GM12878 (cell line): ENCODE measurements at regions not wholly inside any gene's neighbourhood (a gene's known extent, or its start where the extent isn't known, plus 50 kb on each side); places are given as distances from the start of the nearest gene placed in this dataset.

Experiments
- ATAC-seq: fragments of 200-7000 bp; cut with Tn5 transposase; 3 replicates; pipeline ENCODE4 v1.9.1; 2020; ENCODE audit warnings: mild to moderate bottlenecking, moderate library complexity
- BruUV-seq: library from RNA; stranded (reverse); fragments of 400-500 nt; replicated peaks from 2 replicates; lab custom pipeline; 2021; lab: Mats Ljungman, UMichigan
- CTCF ChIA-PET: fragments of 300-600 bp; sonication (Branson Sonifier 250); formaldehyde crosslinking; extraction: SDS; loops from one replicate; lab custom pipeline; 2021; ENCODE audit warnings: inconsistent platforms; lab: Yijun Ruan, JAX
- POLR2A ChIA-PET: fragments of 350-600 bp; formaldehyde crosslinking; extraction: SDS; loops from one replicate; lab custom pipeline; 2021; ENCODE audit warnings: inconsistent platforms; lab: Charles Lee
- RAD21 ChIA-PET: fragments of 300-600 bp; sonication (Branson Sonifier 250); formaldehyde crosslinking; loops from one replicate; lab custom pipeline; 2023; ENCODE audit warnings: antibody characterized with exemption; ENCODE audit not compliant: unreplicated experiment; lab: Charles Lee
- SMC1A ChIA-PET: fragments of 300-600 bp; sonication (Branson Sonifier 250); formaldehyde crosslinking; loops from one replicate; lab custom pipeline; 2023; ENCODE audit not compliant: unreplicated experiment, uncharacterized antibody; lab: Charles Lee
- DNase-seq: peaks from one replicate; pipeline ENCODE4 v3.0.0-alpha.2; 2011; ENCODE audit warnings: low read depth, low spot score
- FAIRE-seq: peaks from 3 replicates; lab custom pipeline; 2011; peaks lifted over from hg19 to GRCh38; lab: Jason Lieb, UNC
- H2AFZ ChIP-seq: 2 replicates; pipeline ENCODE4 v1.6.0; 2011; ENCODE audit warnings: low read depth, low read length, control low read depth; ENCODE audit not compliant: control insufficient read depth
- H3K27ac ChIP-seq: 2 replicates; pipeline ENCODE4 v1.5.1; 2011; ENCODE audit warnings: control low read depth; ENCODE audit not compliant: control insufficient read depth, insufficient read depth
- H3K27me3 ChIP-seq, 2 experiments: replicated peaks in 1 of 2; 2 replicates each; pipeline versions ENCODE4 v1.6.0 to v1.6.1; 2011; ENCODE audit warnings: low read length in 1 of 2; ENCODE audit not compliant: control insufficient read depth in 2 of 2, insufficient read depth in 2 of 2
- H3K36me3 ChIP-seq, 2 experiments: 2 replicates each; pipeline ENCODE4 v1.5.1; 2011; ENCODE audit warnings: low read length in 1 of 2; ENCODE audit not compliant: control insufficient read depth in 2 of 2, insufficient read depth in 2 of 2
- H3K4me1 ChIP-seq: 2 replicates; pipeline ENCODE4 v1.6.1; 2011; ENCODE audit warnings: mild to moderate bottlenecking, low read length, moderate library complexity, mixed read lengths; ENCODE audit not compliant: control insufficient read depth, insufficient read depth
- H3K4me2 ChIP-seq: 2 replicates; pipeline ENCODE4 v1.6.0; 2011; ENCODE audit warnings: control low read depth; ENCODE audit not compliant: control insufficient read depth, insufficient read depth
- H3K4me3 ChIP-seq: fragments of 200-600 bp; sonication (generic); 2 replicates; pipeline ENCODE4 v1.5.1; 2016
- H3K79me2 ChIP-seq: 2 replicates; pipeline ENCODE4 v1.6.0; 2011; ENCODE audit warnings: low read length; ENCODE audit not compliant: control insufficient read depth, insufficient read depth
- H3K9ac ChIP-seq: 2 replicates; pipeline ENCODE4 v1.8.0; 2011; ENCODE audit warnings: low read length, control low read depth, mixed read lengths; ENCODE audit not compliant: control insufficient read depth, insufficient read depth
- H3K9me3 ChIP-seq: replicated peaks from 3 replicates; pipeline ENCODE4 v1.5.1; 2011; ENCODE audit warnings: mild to moderate bottlenecking, low read length; ENCODE audit not compliant: control insufficient read depth, insufficient read depth
- H4K20me1 ChIP-seq: 2 replicates; pipeline ENCODE4 v1.6.0; 2011; ENCODE audit not compliant: control insufficient read depth, insufficient read depth
- EZH2 ChIP-seq: IDR thresholded peaks from 2 replicates; pipeline ENCODE4 v1.6.1; 2012; ENCODE audit warnings: low read depth, mild to moderate bottlenecking, control low read depth, inconsistent platforms, low read length, borderline replicate concordance; ENCODE audit not compliant: control insufficient read depth
- IKZF2 ChIP-seq, 2 experiments: fragments of 450-650 bp; IDR thresholded peaks; 2 replicates each; pipeline ENCODE4 v1.6.1; 2017; ENCODE audit warnings: mild to moderate bottlenecking in 2 of 2, moderate library complexity in 2 of 2
- KLF5 ChIP-seq: fragments of 450-650 bp; IDR thresholded peaks from 2 replicates; pipeline ENCODE4 v1.6.1; 2014; ENCODE audit warnings: mild to moderate bottlenecking; ENCODE audit not compliant: partially characterized antibody
- PAX8 ChIP-seq: fragments of 450-650 bp; IDR thresholded peaks from 2 replicates; pipeline ENCODE4 v1.6.1; 2017; ENCODE audit warnings: mild to moderate bottlenecking, moderate library complexity
- RAD21 ChIP-seq: IDR thresholded peaks from 2 replicates; pipeline ENCODE4 v1.6.1; 2011; ENCODE audit warnings: mild to moderate bottlenecking, low read depth, low read length, moderate library complexity; ENCODE audit not compliant: insufficient read depth
- SMC3 ChIP-seq: IDR thresholded peaks from 2 replicates; pipeline ENCODE4 v1.6.1; 2011; ENCODE audit warnings: low read length, improper control_type of control experiment, borderline replicate concordance
- ZNF274 ChIP-seq: IDR thresholded peaks from one replicate; pipeline ENCODE4 v1.8.0; 2011; ENCODE audit not compliant: insufficient read length, insufficient read depth
- WGBS: methylation state at CpG from one replicate; pipeline ENCODE4 v1.1.6; 2016; ENCODE audit warnings: low lambda C conversion rate; ENCODE audit not compliant: insufficient replicate concordance, insufficient coverage; ENCODE audit errors: missing lambda C conversion rate; 5-methylcytosine and 5-hydroxymethylcytosine counted together
- in situ Hi-C: fragments of 300-500 bp; cut with MboI; formaldehyde crosslinking; loops from 9 replicates; pipeline ENCODE4 v1.14.3; 2018; ENCODE audit warnings: mixed read lengths
- intact Hi-C: fragments of 100-400 bp; cut with micrococcal nuclease; formaldehyde crosslinking; loops from one replicate; pipeline ENCODE4 v1.14.2; 2022; ENCODE audit not compliant: unreplicated experiment
- TF ChIP-seq, protein P1 (sequence below): fragments of 150-350 bp; IDR thresholded peaks from 2 replicates; pipeline ENCODE4 v1.6.1; 2014; ENCODE audit warnings: mild to moderate bottlenecking, low read depth, low read length
- TF ChIP-seq, protein P2 (sequence below), 3 experiments: IDR thresholded peaks in 2 of 3; conservative IDR thresholded peaks in 1 of 3; 2 replicates each; pipeline ENCODE4 v1.5.1; 2011; ENCODE audit warnings: low read depth in 3 of 3, low read length in 3 of 3, mild to moderate bottlenecking in 3 of 3, control low read depth in 2 of 3, moderate library complexity in 2 of 3, inconsistent platforms in 1 of 3, mixed read lengths in 1 of 3; ENCODE audit not compliant: control insufficient read depth in 2 of 3, insufficient read depth in 1 of 3; ENCODE audit errors: extremely low read depth in 1 of 3

DNA sequence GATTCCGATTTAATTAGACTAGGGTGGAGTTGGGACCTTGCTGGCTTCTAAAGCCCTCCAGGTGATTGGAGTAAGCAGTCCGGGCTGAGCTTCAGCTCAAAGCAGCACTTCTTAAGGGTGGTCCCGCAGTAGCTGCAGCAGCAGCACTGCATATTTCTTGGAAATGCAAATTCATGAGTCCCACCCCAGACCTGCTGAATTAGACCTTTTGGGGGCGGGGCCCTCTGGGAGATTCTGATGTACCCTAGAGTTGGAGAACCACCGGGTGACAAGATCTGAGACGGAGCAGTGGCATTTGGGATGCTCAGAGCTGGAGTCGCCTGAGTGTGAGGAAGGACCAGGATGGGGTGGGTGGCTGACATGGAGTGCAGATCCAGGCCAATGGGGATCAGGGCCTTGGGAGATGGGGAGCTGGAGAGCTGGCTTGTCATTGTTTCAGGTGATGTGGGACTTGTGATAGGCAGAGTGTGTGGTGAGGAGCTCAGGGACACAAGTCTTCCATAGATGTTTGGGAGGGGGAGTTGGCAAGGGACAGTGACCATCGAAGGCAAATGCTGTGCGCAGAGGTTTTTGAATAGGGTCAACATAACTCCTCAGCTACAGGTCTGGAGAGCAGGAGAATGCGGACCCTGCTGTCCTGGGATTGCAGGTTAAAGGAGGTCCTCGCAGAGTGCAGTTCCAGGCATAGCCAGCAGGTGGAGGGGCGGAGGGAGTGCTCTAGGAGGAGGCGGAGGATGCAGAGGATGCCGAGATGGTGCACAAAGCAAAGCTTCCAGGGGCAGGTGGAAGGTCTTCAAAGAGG is 130.9 kb upstream of the RAB12 start:
- TF ChIP-seq RAD21 (peak; percentile 75), KLF5 (no peak), SMC3 (peak; percentile 76), IKZF2 (IDR thresholded peaks at IDR 0.05) (no peak), PAX8 (no peak), ZNF274 (no peak), EZH2 (no peak)
- TF ChIP-seq, protein P1, sequence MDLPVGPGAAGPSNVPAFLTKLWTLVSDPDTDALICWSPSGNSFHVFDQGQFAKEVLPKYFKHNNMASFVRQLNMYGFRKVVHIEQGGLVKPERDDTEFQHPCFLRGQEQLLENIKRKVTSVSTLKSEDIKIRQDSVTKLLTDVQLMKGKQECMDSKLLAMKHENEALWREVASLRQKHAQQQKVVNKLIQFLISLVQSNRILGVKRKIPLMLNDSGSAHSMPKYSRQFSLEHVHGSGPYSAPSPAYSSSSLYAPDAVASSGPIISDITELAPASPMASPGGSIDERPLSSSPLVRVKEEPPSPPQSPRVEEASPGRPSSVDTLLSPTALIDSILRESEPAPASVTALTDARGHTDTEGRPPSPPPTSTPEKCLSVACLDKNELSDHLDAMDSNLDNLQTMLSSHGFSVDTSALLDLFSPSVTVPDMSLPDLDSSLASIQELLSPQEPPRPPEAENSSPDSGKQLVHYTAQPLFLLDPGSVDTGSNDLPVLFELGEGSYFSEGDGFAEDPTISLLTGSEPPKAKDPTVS: no peak
- TF ChIP-seq, protein P2, sequence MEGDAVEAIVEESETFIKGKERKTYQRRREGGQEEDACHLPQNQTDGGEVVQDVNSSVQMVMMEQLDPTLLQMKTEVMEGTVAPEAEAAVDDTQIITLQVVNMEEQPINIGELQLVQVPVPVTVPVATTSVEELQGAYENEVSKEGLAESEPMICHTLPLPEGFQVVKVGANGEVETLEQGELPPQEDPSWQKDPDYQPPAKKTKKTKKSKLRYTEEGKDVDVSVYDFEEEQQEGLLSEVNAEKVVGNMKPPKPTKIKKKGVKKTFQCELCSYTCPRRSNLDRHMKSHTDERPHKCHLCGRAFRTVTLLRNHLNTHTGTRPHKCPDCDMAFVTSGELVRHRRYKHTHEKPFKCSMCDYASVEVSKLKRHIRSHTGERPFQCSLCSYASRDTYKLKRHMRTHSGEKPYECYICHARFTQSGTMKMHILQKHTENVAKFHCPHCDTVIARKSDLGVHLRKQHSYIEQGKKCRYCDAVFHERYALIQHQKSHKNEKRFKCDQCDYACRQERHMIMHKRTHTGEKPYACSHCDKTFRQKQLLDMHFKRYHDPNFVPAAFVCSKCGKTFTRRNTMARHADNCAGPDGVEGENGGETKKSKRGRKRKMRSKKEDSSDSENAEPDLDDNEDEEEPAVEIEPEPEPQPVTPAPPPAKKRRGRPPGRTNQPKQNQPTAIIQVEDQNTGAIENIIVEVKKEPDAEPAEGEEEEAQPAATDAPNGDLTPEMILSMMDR (IDR thresholded peaks at IDR 0.05 in 2 of 3, conservative IDR thresholded peaks at IDR 0.05 in 1 of 3; ENCODE audit: control insufficient read depth in 2 of 3, extremely low read depth in 1 of 3, insufficient read depth in 1 of 3, low read depth in 3 of 3, low read length in 3 of 3): peak; percentile 82 to 97 (median 94)
- TF ChIP-seq, all 136 proteins: peak for 3
- ATAC-seq (peak; percentile 98), FAIRE-seq (peak; percentile 87), DNase-seq (no peak)
- ChIA-PET RAD21 (interaction anchor here (0.7 to 1.7 kb wide), 5 partner anchors 29 to 1256 kb away, joined by 3 to 4 read pairs (median 3); no protein-coding TSS in a partner anchor), SMC1A (interaction anchor here (1.2 to 1.3 kb wide), 3 partner anchors 127 to 510 kb away, joined by 3 to 6 read pairs (median 5); no protein-coding TSS in a partner anchor), CTCF (interaction anchor here (0.5 to 2.9 kb wide), 18 partner anchors 9 to 1253 kb away, joined by 3 to 13 read pairs (median 3); partner anchors contain the start of gene RAB12), POLR2A (no interaction called here)
- in situ Hi-C loops (loop anchor here (25.0 kb wide), 1 partner anchor 509 kb away; no protein-coding TSS in a partner anchor), intact Hi-C loops (loop anchor here (1.0 to 2.0 kb wide), 2 partner anchors 129 to 510 kb away; no protein-coding TSS in a partner anchor)
- WGBS: 23% methylated on average over 14 of the region's 14 CpGs
- no TSS peak for BruUV-seq
- no peak overlapping the region for H3K4me3 ChIP-seq
- H3K79me2 ChIP-seq: no peaks in the 10 kb centered on the region
- no peaks in the 10 kb centered on the region for H3K9me3 ChIP-seq
- H4K20me1 ChIP-seq: no peaks in the 10 kb centered on the region
- no peak overlapping the region for H3K27ac ChIP-seq
- no peaks in the 10 kb centered on the region for H3K4me1 ChIP-seq
- H3K4me2 ChIP-seq: no peak overlapping the region
- no peaks in the 10 kb centered on the region for H3K36me3 ChIP-seq
- H2AFZ ChIP-seq: no peak overlapping the region
- no peaks in the 10 kb centered on the region; a peak in 2 of 4 replicates for H3K27me3 ChIP-seq
- H3K9ac ChIP-seq: no peak overlapping the region
